PC-3 (cell line): ENCODE measurements at regions not wholly inside any gene's neighbourhood (a gene's known extent, or its start where the extent isn't known, plus 50 kb on each side); places are given as distances from the start of the nearest gene placed in this dataset.
"Not testable (repeated sequence)": the region's sequence is repeated elsewhere in the genome, so short reads cannot be mapped to it uniquely, and the experiment has no call there.

ENCODE experiments used
- ATAC-seq: fragments of 200-7000 bp; cut with Tn5 transposase; 2 replicates; pipeline ENCODE4 v1.9.1; 2020; ENCODE audit warnings: mild to moderate bottlenecking, moderate library complexity
- BruUV-seq: library from RNA; stranded (reverse); fragments of 400-500 nt; replicated peaks from 2 replicates; lab custom pipeline; 2021; lab: Mats Ljungman, UMichigan
- CTCF ChIA-PET: fragments of 300-600 bp; sonication (Branson Sonifier 250); formaldehyde crosslinking; loops from one replicate; lab custom pipeline; 2022; ENCODE audit warnings: antibody characterized with exemption; lab: Charles Lee
- POLR2A ChIA-PET: fragments of 300-600 bp; sonication (Branson Sonifier 250); formaldehyde crosslinking; loops from one replicate; lab custom pipeline; 2022; ENCODE audit warnings: antibody characterized with exemption; ENCODE audit not compliant: unreplicated experiment; lab: Charles Lee
- DNase-seq: peaks from one replicate; pipeline ENCODE4 v3.0.0-alpha.2; 2015
- H2AFZ ChIP-seq: fragments of 300-600 bp; sonication (generic); 2 replicates; pipeline ENCODE4 v1.6.0; 2016; ENCODE audit warnings: antibody characterized with exemption, low read length
- H3F3A ChIP-seq: fragments of 300-600 bp; sonication (generic); one replicate; pipeline ENCODE4 v1.6.0; 2017; ENCODE audit warnings: antibody characterized with exemption, low read length, control low read depth, mild to moderate bottlenecking; ENCODE audit not compliant: unreplicated experiment
- H3K27ac ChIP-seq: fragments of 300-600 bp; sonication (generic); 2 replicates; pipeline ENCODE4 v1.5.1; 2016; ENCODE audit warnings: mild to moderate bottlenecking, low read length
- H3K27me3 ChIP-seq: fragments of 300-600 bp; sonication (generic); 2 replicates; pipeline ENCODE4 v1.6.1; 2016; ENCODE audit warnings: low read length, mixed read lengths
- H3K36me3 ChIP-seq: fragments of 300-600 bp; sonication (generic); 2 replicates; pipeline ENCODE4 v1.6.1; 2016; ENCODE audit warnings: low read depth, mixed run types, low read length, mixed read lengths
- H3K4me1 ChIP-seq: fragments of 300-600 bp; sonication (generic); 2 replicates; pipeline ENCODE4 v1.5.1; 2016; ENCODE audit warnings: low read length; ENCODE audit not compliant: insufficient read depth
- H3K4me2 ChIP-seq: fragments of 300-600 bp; sonication (generic); 2 replicates; pipeline ENCODE4 v1.6.0; 2016; ENCODE audit warnings: low read length
- H3K4me3 ChIP-seq: fragments of 300-600 bp; sonication (generic); 2 replicates; pipeline ENCODE4 v1.5.1; 2016; ENCODE audit warnings: mild to moderate bottlenecking, low read length, mixed read lengths
- H3K79me2 ChIP-seq: fragments of 300-600 bp; sonication (generic); 2 replicates; pipeline ENCODE4 v1.6.1; 2017; ENCODE audit warnings: low read length, mixed read lengths
- H3K9ac ChIP-seq: fragments of 300-600 bp; sonication (generic); 2 replicates; pipeline ENCODE4 v1.6.0; 2016; ENCODE audit warnings: mild to moderate bottlenecking, low read length
- H3K9me2 ChIP-seq: fragments of 300-600 bp; sonication (generic); replicated peaks from 2 replicates; pipeline ENCODE4 v1.6.1; 2016; ENCODE audit warnings: mixed run types, low read length, mixed read lengths
- H3K9me3 ChIP-seq: fragments of 300-600 bp; sonication (generic); 2 replicates; pipeline ENCODE4 v1.6.1; 2016; ENCODE audit warnings: low read length, mixed read lengths
- H4K20me1 ChIP-seq: fragments of 300-600 bp; sonication (generic); 2 replicates; pipeline ENCODE4 v1.6.1; 2016; ENCODE audit warnings: low read length, mixed read lengths
- EZH2 ChIP-seq: fragments of 300-600 bp; sonication (generic); IDR thresholded peaks from one replicate; pipeline ENCODE4 v1.6.1; 2017; ENCODE audit warnings: antibody characterized with exemption, mild to moderate bottlenecking, low read length; ENCODE audit not compliant: unreplicated experiment
- EZH2phosphoT487 ChIP-seq: fragments of 300-600 bp; sonication (generic); IDR thresholded peaks from 2 replicates; pipeline ENCODE4 v1.6.1; 2018; ENCODE audit warnings: mild to moderate bottlenecking, antibody characterized with exemption, low read length, borderline replicate concordance
- intact Hi-C: fragments of 100-400 bp; cut with micrococcal nuclease; formaldehyde crosslinking; loops from 2 replicates; pipeline ENCODE4 v1.9.0; 2023
- TF ChIP-seq, protein P1 (sequence below): fragments of 300-600 bp; sonication (generic); conservative IDR thresholded peaks from 2 replicates; pipeline ENCODE4 v1.5.1; 2017; ENCODE audit warnings: antibody characterized with exemption, low read depth, mild to moderate bottlenecking, low read length

- Histone ChIP-seq H3K4me2 (no peak overlapping the region), H3K9ac (no peak overlapping the region), H3F3A (no peaks in the 10 kb centered on the region), H3K4me3 (no peak overlapping the region), H4K20me1 (no peaks in the 10 kb centered on the region), H3K79me2 (no peaks in the 10 kb centered on the region), H3K9me2 (no peaks in the 10 kb centered on the region), H3K27ac (no peak overlapping the region), H3K4me1 (no peaks in the 10 kb centered on the region), H3K9me3 (no peaks in the 10 kb centered on the region), H3K27me3 (peaks cover 30% of the 10 kb centered on the region), H2AFZ (no peak overlapping the region), H3K36me3 (no peaks in the 10 kb centered on the region)
- ATAC-seq (no peak), DNase-seq (no peak)
- intact Hi-C loops: no loop called here
- ChIA-PET POLR2A (no interaction called here), CTCF (no interaction called here)
- TF ChIP-seq EZH2 (no peak), EZH2phosphoT487 (no peak)
- TF ChIP-seq, protein P1, sequence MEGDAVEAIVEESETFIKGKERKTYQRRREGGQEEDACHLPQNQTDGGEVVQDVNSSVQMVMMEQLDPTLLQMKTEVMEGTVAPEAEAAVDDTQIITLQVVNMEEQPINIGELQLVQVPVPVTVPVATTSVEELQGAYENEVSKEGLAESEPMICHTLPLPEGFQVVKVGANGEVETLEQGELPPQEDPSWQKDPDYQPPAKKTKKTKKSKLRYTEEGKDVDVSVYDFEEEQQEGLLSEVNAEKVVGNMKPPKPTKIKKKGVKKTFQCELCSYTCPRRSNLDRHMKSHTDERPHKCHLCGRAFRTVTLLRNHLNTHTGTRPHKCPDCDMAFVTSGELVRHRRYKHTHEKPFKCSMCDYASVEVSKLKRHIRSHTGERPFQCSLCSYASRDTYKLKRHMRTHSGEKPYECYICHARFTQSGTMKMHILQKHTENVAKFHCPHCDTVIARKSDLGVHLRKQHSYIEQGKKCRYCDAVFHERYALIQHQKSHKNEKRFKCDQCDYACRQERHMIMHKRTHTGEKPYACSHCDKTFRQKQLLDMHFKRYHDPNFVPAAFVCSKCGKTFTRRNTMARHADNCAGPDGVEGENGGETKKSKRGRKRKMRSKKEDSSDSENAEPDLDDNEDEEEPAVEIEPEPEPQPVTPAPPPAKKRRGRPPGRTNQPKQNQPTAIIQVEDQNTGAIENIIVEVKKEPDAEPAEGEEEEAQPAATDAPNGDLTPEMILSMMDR: no peak
- BruUV-seq: no TSS peak
Measured at GRCh38 chr1:157302199-157302497, 164.0 kb upstream of the ETV3 start.

DNA sequence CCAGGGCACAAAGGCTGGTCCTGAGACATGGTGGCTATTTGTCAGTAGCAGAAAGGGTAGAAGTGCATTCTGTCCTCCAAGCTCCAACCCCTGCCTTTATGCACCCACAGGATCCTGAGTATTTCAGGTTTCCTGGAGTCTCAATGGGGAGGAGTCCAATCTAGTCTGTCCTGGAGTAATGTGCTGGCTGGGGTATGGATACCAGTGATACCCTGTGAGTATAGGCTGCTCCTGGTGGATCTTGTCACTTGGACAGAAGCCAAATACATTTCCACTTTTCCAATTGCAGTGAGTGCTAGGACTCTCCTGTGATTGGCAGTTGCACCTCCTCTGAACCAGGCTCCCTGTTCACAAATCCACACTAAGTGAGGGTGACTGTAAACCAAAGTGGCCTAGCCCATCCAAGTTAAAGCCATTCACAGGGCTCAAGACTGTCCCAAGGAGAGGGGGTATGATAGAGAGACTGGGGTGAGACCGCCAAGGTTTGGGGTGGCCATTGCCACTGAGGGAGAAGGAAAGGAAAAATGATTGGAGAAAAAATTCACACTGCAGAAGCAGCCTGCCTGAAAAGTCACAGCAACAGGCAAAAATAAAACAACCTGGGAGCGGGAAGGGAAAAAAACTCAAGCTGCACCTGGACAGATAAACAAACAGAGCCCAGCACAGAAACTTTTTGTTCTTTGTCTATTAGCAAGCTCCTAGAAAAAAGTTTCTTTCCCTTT is 163.4 kb upstream of the ETV3 start:
- ATAC-seq: no peak
- no TSS peak for BruUV-seq
- TF ChIP-seq EZH2 (no peak), EZH2phosphoT487 (no peak)
- TF ChIP-seq, protein P1: no peak
- H3K79me2 ChIP-seq: no peaks in the 10 kb centered on the region
- H3F3A ChIP-seq: no peaks in the 10 kb centered on the region
- no peak overlapping the region for H3K9ac ChIP-seq
- POLR2A ChIA-PET: no interaction called here
- H2AFZ ChIP-seq: no peak overlapping the region
- no peaks in the 10 kb centered on the region for H3K9me2 ChIP-seq
- no peaks in the 10 kb centered on the region for H3K9me3 ChIP-seq
- H4K20me1 ChIP-seq: no peaks in the 10 kb centered on the region
- H3K4me3 ChIP-seq: no peak overlapping the region
- intact Hi-C loops: no loop called here
- peaks cover 34% of the 10 kb centered on the region for H3K27me3 ChIP-seq
- no peaks in the 10 kb centered on the region for H3K4me1 ChIP-seq
- H3K27ac ChIP-seq: no peak overlapping the region
- no peaks in the 10 kb centered on the region for H3K36me3 ChIP-seq
- H3K4me2 ChIP-seq: no peak overlapping the region
- DNase-seq: no peak
- CTCF ChIA-PET: no interaction called here

- H3K27me3 ChIP-seq: peaks cover 63% of the 10 kb centered on the region
- POLR2A ChIA-PET, H3K79me2 ChIP-seq, H4K20me1 ChIP-seq, intact Hi-C loops, H3K27ac ChIP-seq, CTCF ChIA-PET, H3K4me2 ChIP-seq, ATAC-seq, H3K36me3 ChIP-seq, DNase-seq, H3F3A ChIP-seq, H3K9me3 ChIP-seq, H3K9ac ChIP-seq, H3K4me3 ChIP-seq, H2AFZ ChIP-seq, H3K4me1 ChIP-seq, BruUV-seq, H3K9me2 ChIP-seq: not testable (repeated sequence)
Measured at GRCh38 chr1:157294387-157295145, 156.4 kb upstream of the ETV3 start.
